ENCODE measurements at regions not wholly inside any gene's neighbourhood (a gene's known extent, or its start where the extent isn't known, plus 50 kb on each side); places are given as distances from the start of the nearest gene placed in this dataset.

- Histone ChIP-seq H3K9ac (ENCODE audit: low read length) (no peak overlapping the region), H3K36me3 (ENCODE audit: control insufficient read depth, insufficient read depth, low read length, severe bottlenecking) (no peaks in the 10 kb centered on the region), H3K27me3 (replicated peaks; ENCODE audit: control insufficient read depth, insufficient read depth, low read length) (no peaks in the 10 kb centered on the region), H3K4me1 (ENCODE audit: control insufficient read depth, insufficient read depth, low read length) (no peaks in the 10 kb centered on the region), H3K9me3 (ENCODE audit: control insufficient read depth, low read length) (peaks cover 7% of the 10 kb centered on the region), H3K4me3 (ENCODE audit: low read length) (no peak overlapping the region)
- DNase-seq (ENCODE audit: low read depth): no peak
Observed at GRCh38 chr13:34028496-34029442, 210.8 kb downstream of the RFC3 start.

GRCh38 chr13:34030782-34031181 is 212.8 kb downstream of the RFC3 start:
- Histone ChIP-seq H3K36me3 (ENCODE audit: control insufficient read depth, insufficient read depth, low read length, severe bottlenecking) (no peaks in the 10 kb centered on the region), H3K9me3 (ENCODE audit: control insufficient read depth, low read length) (peaks cover 22% of the 10 kb centered on the region), H3K4me1 (ENCODE audit: control insufficient read depth, insufficient read depth, low read length) (no peaks in the 10 kb centered on the region), H3K9ac (ENCODE audit: low read length) (no peak overlapping the region), H3K27me3 (replicated peaks; ENCODE audit: control insufficient read depth, insufficient read depth, low read length) (no peaks in the 10 kb centered on the region), H3K4me3 (ENCODE audit: low read length) (no peak overlapping the region)
- no peak for DNase-seq (ENCODE audit: low read depth)

- Histone ChIP-seq H3K4me3 (ENCODE audit: low read length) (no peak overlapping the region), H3K9me3 (ENCODE audit: control insufficient read depth, low read length) (peaks cover 16% of the 10 kb centered on the region), H3K4me1 (ENCODE audit: control insufficient read depth, insufficient read depth, low read length) (no peaks in the 10 kb centered on the region), H3K36me3 (ENCODE audit: control insufficient read depth, insufficient read depth, low read length, severe bottlenecking) (no peaks in the 10 kb centered on the region), H3K27me3 (replicated peaks; ENCODE audit: control insufficient read depth, insufficient read depth, low read length) (no peaks in the 10 kb centered on the region), H3K9ac (ENCODE audit: low read length) (no peak overlapping the region)
- DNase-seq (ENCODE audit: low read depth): no peak
Observed at GRCh38 chr13:34031610-34032009, 213.7 kb downstream of the RFC3 start.

- H3K36me3 ChIP-seq (ENCODE audit: control insufficient read depth, insufficient read depth, low read length, severe bottlenecking): no peaks in the 10 kb centered on the region
- no peak for DNase-seq (ENCODE audit: low read depth)
- H3K4me3 ChIP-seq (ENCODE audit: low read length): no peak overlapping the region
Observed at GRCh38 chr13:34034411-34034810, 216.5 kb downstream of the RFC3 start.

GRCh38 chr13:34035178-34035577 is 217.2 kb downstream of the RFC3 start:
- DNase-seq (ENCODE audit: low read depth): no peak
- H3K4me1 ChIP-seq (ENCODE audit: control insufficient read depth, insufficient read depth, low read length): no peaks in the 10 kb centered on the region
- peaks cover 16% of the 10 kb centered on the region for H3K9me3 ChIP-seq (ENCODE audit: control insufficient read depth, low read length)
- H3K4me3 ChIP-seq (ENCODE audit: low read length): no peak overlapping the region
- no peaks in the 10 kb centered on the region for H3K27me3 ChIP-seq (replicated peaks; ENCODE audit: control insufficient read depth, insufficient read depth, low read length)
- H3K9ac ChIP-seq (ENCODE audit: low read length): no peak overlapping the region
- no peaks in the 10 kb centered on the region for H3K36me3 ChIP-seq (ENCODE audit: control insufficient read depth, insufficient read depth, low read length, severe bottlenecking)

More at GRCh38 chr13:34034411-34034810, 216.5 kb downstream of the RFC3 start:
- Histone ChIP-seq H3K4me1 (ENCODE audit: control insufficient read depth, insufficient read depth, low read length) (no peaks in the 10 kb centered on the region), H3K27me3 (replicated peaks; ENCODE audit: control insufficient read depth, insufficient read depth, low read length) (no peaks in the 10 kb centered on the region), H3K9me3 (ENCODE audit: control insufficient read depth, low read length) (peaks cover 16% of the 10 kb centered on the region), H3K9ac (ENCODE audit: low read length) (no peak overlapping the region)

- no peaks in the 10 kb centered on the region for H3K27me3 ChIP-seq (replicated peaks; ENCODE audit: control insufficient read depth, insufficient read depth, low read length)
- no peaks in the 10 kb centered on the region for H3K4me1 ChIP-seq (ENCODE audit: control insufficient read depth, insufficient read depth, low read length)
- no peak overlapping the region for H3K9ac ChIP-seq (ENCODE audit: low read length)
- no peak for DNase-seq (ENCODE audit: low read depth)
- H3K9me3 ChIP-seq (ENCODE audit: control insufficient read depth, low read length): peaks cover 16% of the 10 kb centered on the region
- no peak overlapping the region for H3K4me3 ChIP-seq (ENCODE audit: low read length)
- H3K36me3 ChIP-seq (ENCODE audit: control insufficient read depth, insufficient read depth, low read length, severe bottlenecking): no peaks in the 10 kb centered on the region
Observed at GRCh38 chr13:34035676-34036325, 217.9 kb downstream of the RFC3 start.

GRCh38 chr13:34037636-34038540 is 219.9 kb downstream of the RFC3 start:
- Histone ChIP-seq H3K9me3 (ENCODE audit: control insufficient read depth, low read length) (peaks cover 16% of the 10 kb centered on the region), H3K4me3 (ENCODE audit: low read length) (no peak overlapping the region), H3K36me3 (ENCODE audit: control insufficient read depth, insufficient read depth, low read length, severe bottlenecking) (no peaks in the 10 kb centered on the region), H3K27me3 (replicated peaks; ENCODE audit: control insufficient read depth, insufficient read depth, low read length) (no peaks in the 10 kb centered on the region), H3K4me1 (ENCODE audit: control insufficient read depth, insufficient read depth, low read length) (no peaks in the 10 kb centered on the region), H3K9ac (ENCODE audit: low read length) (no peak overlapping the region)
- no peak for DNase-seq (ENCODE audit: low read depth)

- DNase-seq (ENCODE audit: low read depth): no peak
- H3K27me3 ChIP-seq (replicated peaks; ENCODE audit: control insufficient read depth, insufficient read depth, low read length): no peaks in the 10 kb centered on the region
- H3K9me3 ChIP-seq (ENCODE audit: control insufficient read depth, low read length): peaks cover 16% of the 10 kb centered on the region
- H3K4me3 ChIP-seq (ENCODE audit: low read length): no peak overlapping the region
- no peak overlapping the region for H3K9ac ChIP-seq (ENCODE audit: low read length)
- H3K36me3 ChIP-seq (ENCODE audit: control insufficient read depth, insufficient read depth, low read length, severe bottlenecking): no peaks in the 10 kb centered on the region
- no peaks in the 10 kb centered on the region for H3K4me1 ChIP-seq (ENCODE audit: control insufficient read depth, insufficient read depth, low read length)
Observed at GRCh38 chr13:34038541-34039068, 220.7 kb downstream of the RFC3 start.

GRCh38 chr13:34039678-34040077 is 221.7 kb downstream of the RFC3 start:
- no peaks in the 10 kb centered on the region for H3K36me3 ChIP-seq (ENCODE audit: control insufficient read depth, insufficient read depth, low read length, severe bottlenecking)
- no peak overlapping the region for H3K4me3 ChIP-seq (ENCODE audit: low read length)
- H3K9me3 ChIP-seq (ENCODE audit: control insufficient read depth, low read length): peaks cover 12% of the 10 kb centered on the region
- no peak for DNase-seq (ENCODE audit: low read depth)
- no peaks in the 10 kb centered on the region for H3K4me1 ChIP-seq (ENCODE audit: control insufficient read depth, insufficient read depth, low read length)
- no peak overlapping the region for H3K9ac ChIP-seq (ENCODE audit: low read length)
- H3K27me3 ChIP-seq (replicated peaks; ENCODE audit: control insufficient read depth, insufficient read depth, low read length): no peaks in the 10 kb centered on the region

GRCh38 chr13:34040863-34041262 is 222.9 kb downstream of the RFC3 start:
- H3K4me3 ChIP-seq (ENCODE audit: low read length): no peak overlapping the region
- H3K9me3 ChIP-seq (ENCODE audit: control insufficient read depth, low read length): no peaks in the 10 kb centered on the region
- no peaks in the 10 kb centered on the region for H3K36me3 ChIP-seq (ENCODE audit: control insufficient read depth, insufficient read depth, low read length, severe bottlenecking)
- H3K4me1 ChIP-seq (ENCODE audit: control insufficient read depth, insufficient read depth, low read length): no peaks in the 10 kb centered on the region
- DNase-seq (ENCODE audit: low read depth): no peak
- no peak overlapping the region for H3K9ac ChIP-seq (ENCODE audit: low read length)
- H3K27me3 ChIP-seq (replicated peaks; ENCODE audit: control insufficient read depth, insufficient read depth, low read length): no peaks in the 10 kb centered on the region

Data from adipocyte (in vitro differentiated cells).